HCT116 (cell line): ENCODE measurements at regions not wholly inside any gene's neighbourhood (a gene's known extent, or its start where the extent isn't known, plus 50 kb on each side); places are given as distances from the start of the nearest gene placed in this dataset.

ENCODE experiments used
- CTCF ChIP-seq, 3 experiments: fragments of 200-600 bp in 1 of 3; sonication (generic) in 1 of 3; IDR thresholded peaks in 2 of 3; conservative IDR thresholded peaks in 1 of 3; 2 replicates each; pipeline ENCODE4 v1.5.1; 2012 to 2017; ENCODE audit warnings: low read depth in 2 of 3, low read length in 2 of 3, antibody characterized with exemption in 1 of 3, borderline replicate concordance in 1 of 3, control low read depth in 1 of 3, mild to moderate bottlenecking in 1 of 3, mixed read lengths in 1 of 3, mixed run types in 1 of 3, moderate library complexity in 1 of 3; ENCODE audit not compliant: insufficient read depth in 1 of 3
- EZH2 ChIP-seq: fragments of 200-600 bp; sonication (generic); IDR thresholded peaks from 2 replicates; pipeline ENCODE4 v1.6.1; 2017; ENCODE audit warnings: antibody characterized with exemption, mixed run types
- POLR2A ChIP-seq: IDR thresholded peaks from 2 replicates; pipeline ENCODE4 v1.7.0; 2011; ENCODE audit warnings: borderline replicate concordance; ENCODE audit not compliant: insufficient read depth, insufficient read length; ENCODE audit errors: extremely low read depth
- SIN3A ChIP-seq: IDR thresholded peaks from 2 replicates; pipeline ENCODE4 v1.6.1; 2012; ENCODE audit warnings: low read depth
- ZFX ChIP-seq: fragments of 450-650 bp; IDR thresholded peaks from 2 replicates; pipeline ENCODE4 v1.6.1; 2017

DNA sequence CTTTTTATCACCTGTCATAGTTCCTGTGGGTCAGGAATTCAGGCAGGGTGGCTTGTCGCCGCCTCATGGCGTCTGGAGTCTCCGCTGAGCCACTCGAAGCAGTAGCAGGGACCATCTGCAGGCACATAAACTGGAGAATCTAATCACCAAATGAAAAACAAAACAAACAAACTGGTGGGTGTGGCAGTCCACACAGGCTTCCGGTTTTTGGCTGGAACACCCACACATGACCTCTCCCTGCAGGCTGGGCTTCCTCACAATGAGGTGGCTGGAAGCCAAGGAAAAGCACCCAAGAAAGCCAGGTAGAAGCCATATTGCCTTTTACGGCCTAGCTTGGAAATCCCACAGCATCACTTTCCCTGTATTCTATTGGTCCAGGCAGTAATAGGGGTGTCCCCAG, 197.0 kb downstream of the SYK start:
- TF ChIP-seq SIN3A (no peak), ZFX (no peak), POLR2A (no peak), EZH2 (no peak), CTCF (IDR thresholded peaks at IDR 0.05 in 2 of 3, conservative IDR thresholded peaks at IDR 0.05 in 1 of 3; ENCODE audit: borderline replicate concordance in 1 of 3, insufficient read depth in 1 of 3, low read depth in 2 of 3, low read length in 2 of 3) (no peak)
